22Rv1 (cell line): ENCODE measurements at regions not wholly inside any gene's neighbourhood (a gene's known extent, or its start where the extent isn't known, plus 50 kb on each side); places are given as distances from the start of the nearest gene placed in this dataset.
"Not testable (repeated sequence)": the region's sequence is repeated elsewhere in the genome, so short reads cannot be mapped to it uniquely, and the experiment has no call there.

Source experiments
- H3K27ac ChIP-seq: fragments of 450-650 bp; 2 replicates; pipeline ENCODE4 v1.5.1; 2017
- ZFX ChIP-seq: fragments of 450-650 bp; IDR thresholded peaks from 2 replicates; pipeline ENCODE4 v1.6.1; 2017; ENCODE audit warnings: antibody characterized with exemption, borderline replicate concordance
- TF ChIP-seq, protein P1 (sequence below): fragments of 450-650 bp; IDR thresholded peaks from 2 replicates; pipeline ENCODE4 v1.5.1; 2017; ENCODE audit warnings: mild to moderate bottlenecking

DNA sequence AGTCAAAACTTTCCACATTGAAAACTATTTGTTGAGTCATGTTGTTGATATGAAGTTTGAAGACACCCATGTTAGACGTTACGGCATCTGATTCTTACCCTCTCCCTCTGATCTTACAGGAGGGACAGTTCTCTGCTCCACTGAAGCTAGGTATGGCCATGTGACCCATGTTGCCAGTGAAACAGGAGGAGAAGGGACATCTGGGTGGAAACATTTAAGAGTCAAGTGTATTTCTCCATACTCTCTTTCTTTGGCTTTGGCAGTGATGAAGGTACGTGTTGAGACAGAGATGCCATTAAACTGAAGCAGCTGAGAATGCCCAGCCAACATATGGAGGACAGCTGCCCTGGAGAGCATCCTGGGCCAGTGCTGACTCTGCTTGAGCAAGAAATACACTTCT, 198.4 kb upstream of the PTGFR start:
- no peak overlapping the region for H3K27ac ChIP-seq
- TF ChIP-seq, protein P1, sequence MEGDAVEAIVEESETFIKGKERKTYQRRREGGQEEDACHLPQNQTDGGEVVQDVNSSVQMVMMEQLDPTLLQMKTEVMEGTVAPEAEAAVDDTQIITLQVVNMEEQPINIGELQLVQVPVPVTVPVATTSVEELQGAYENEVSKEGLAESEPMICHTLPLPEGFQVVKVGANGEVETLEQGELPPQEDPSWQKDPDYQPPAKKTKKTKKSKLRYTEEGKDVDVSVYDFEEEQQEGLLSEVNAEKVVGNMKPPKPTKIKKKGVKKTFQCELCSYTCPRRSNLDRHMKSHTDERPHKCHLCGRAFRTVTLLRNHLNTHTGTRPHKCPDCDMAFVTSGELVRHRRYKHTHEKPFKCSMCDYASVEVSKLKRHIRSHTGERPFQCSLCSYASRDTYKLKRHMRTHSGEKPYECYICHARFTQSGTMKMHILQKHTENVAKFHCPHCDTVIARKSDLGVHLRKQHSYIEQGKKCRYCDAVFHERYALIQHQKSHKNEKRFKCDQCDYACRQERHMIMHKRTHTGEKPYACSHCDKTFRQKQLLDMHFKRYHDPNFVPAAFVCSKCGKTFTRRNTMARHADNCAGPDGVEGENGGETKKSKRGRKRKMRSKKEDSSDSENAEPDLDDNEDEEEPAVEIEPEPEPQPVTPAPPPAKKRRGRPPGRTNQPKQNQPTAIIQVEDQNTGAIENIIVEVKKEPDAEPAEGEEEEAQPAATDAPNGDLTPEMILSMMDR: no peak
- TF ChIP-seq ZFX: no peak

DNA sequence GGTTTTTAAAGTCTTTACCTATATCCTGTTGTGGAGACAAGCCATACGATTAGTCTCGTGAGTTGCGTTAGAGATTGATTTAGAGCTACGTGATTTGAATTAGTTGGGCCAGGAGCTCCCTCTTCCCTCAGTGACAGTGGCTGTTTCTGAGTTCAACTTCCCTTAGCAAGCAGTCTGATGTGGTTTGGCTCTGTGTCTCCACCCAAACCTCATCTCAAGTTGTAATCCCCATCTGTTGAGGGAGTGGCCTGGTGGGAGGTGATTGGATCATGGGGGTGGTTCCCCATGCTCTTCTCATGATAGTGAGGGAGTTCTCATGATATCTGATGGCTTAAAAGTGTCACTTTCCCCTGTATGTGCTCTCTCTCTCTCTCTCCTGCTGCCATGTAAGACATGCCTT, 192.9 kb upstream of the PTGFR start:
- no peak overlapping the region for H3K27ac ChIP-seq
- no peak for TF ChIP-seq ZFX
- TF ChIP-seq, protein P1: no peak

DNA sequence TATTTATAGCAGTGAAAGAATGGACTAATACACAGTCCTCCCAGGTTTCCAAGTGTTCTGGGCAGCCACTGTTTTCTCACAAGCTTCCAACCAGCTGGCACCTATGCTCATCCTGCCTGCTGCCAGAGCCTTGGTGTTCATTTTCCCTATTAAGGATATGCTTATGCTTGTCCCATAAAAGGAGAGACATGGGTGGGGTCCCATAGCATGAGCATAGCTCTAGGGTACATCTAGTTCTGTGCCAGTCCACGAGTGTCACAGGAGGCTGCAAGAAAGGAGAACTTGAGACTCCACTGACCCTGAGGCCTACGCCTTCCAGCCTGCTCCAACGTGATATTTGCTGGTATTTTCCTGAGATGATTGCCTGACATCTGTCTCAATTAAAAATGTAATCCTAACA, 192.4 kb upstream of the PTGFR start:
- H3K27ac ChIP-seq: no peak overlapping the region
- TF ChIP-seq, protein P1: no peak
- no peak for TF ChIP-seq ZFX

DNA sequence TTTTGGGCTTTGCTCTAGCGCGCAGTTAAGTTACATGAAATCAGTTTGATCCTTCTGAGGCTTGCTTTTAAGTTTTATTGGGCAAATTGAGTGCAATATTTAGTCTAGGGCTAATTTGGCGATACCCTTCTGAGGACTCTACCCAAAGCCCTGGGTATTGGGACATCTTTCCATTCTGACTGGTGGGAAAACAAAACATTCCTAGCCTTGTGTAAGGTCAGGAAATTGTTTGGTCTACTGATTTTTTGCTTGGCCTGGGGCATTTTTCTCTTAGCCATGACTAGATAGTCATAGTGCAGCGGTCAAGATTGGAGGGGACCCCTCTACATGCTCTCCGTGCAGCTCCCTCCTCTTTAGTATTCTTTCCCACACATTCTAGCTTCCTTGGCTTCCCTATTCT, 189.6 kb upstream of the PTGFR start:
- TF ChIP-seq, protein P1: no peak
- no peak for TF ChIP-seq ZFX
- H3K27ac ChIP-seq: no peak overlapping the region

DNA sequence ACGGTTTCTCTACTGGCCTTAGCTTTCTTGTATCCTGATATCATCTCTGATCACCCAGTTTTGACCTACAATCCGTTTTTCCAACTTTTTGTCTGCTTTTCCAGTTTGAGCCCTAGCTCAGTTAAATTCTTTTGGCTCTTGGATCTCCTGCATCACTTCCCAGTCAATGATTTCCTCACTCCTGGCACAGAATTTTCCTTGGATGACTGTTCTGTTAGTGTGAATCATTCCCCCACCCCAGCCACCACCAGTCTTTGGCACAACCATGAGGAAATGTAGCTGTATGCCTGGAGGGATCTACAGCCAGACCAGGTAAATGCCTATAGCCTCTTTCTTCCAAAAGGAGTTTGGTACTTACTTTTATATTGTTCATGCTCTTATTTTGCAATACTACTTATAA, 187.2 kb upstream of the PTGFR start:
- H3K27ac ChIP-seq: no peak overlapping the region
- TF ChIP-seq, protein P1: no peak
- no peak for TF ChIP-seq ZFX

DNA sequence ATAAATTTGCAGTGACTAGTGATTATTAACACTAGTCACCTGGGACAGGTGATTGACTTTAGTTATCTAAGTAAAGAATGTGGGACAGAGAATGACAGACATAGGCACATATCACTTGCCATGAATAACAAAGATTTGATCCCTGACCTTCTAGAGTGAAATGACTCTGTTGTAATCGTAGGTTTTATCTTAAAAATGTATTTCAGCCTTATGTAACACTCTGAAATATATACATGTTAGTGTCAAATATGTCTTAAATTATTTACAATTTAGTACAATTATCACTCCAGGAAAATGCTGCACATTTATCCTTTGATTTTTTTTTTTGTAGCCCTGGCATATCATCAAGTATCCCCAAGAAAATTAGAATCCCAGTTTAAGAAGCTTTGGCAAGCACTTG, 186.4 kb upstream of the PTGFR start:
- no peak overlapping the region for H3K27ac ChIP-seq
- no peak for TF ChIP-seq ZFX
- TF ChIP-seq, protein P1: no peak

DNA sequence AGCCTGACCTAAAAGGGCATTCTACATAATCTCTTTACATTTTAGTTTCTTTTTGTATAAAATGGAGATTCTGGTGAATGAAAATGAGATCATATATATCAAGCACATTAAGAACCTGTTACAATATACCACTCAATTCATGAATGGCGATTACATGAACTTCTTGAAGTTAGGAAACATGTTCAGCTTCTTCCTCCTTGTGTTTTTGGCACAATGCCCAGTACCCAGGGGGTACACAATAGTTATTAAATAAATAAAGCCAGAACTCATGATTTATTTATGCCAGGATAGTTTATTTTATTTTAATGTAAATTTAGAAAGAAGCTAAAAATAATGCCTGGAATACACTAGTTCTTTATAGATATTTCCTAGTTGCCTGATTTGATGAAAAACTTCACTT, 186.0 kb upstream of the PTGFR start:
- TF ChIP-seq, protein P1: no peak
- no peak for TF ChIP-seq ZFX

DNA sequence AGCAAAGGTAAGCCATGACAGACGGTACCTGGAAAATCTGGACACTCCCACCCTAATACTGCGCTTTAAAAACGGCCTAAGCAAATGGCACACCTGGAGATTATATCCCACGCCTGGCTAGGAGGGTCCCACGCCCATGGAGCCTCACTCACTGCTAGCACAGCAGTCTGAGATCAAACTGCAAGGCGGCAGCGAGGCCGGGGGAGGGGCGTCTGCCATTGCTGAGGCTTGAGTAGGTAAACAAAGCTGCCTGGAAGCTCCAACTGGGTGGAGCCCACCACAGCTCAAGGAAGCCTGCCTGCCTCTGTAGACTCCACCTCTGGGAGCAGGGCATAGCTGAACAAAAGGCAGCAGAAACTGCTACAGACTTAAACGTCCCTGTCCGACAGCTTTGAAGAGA, 180.5 kb upstream of the PTGFR start:
- H3K27ac ChIP-seq: not testable (repeated sequence)

More for the DNA sequence above, 186.0 kb upstream of the PTGFR start:
- H3K27ac ChIP-seq: no peak overlapping the region
